Esophagus muscularis mucosa (tissue), 3 donors: ENCODE measurements at regions not wholly inside any gene's neighbourhood (a gene's known extent, or its start where the extent isn't known, plus 50 kb on each side); places are given as distances from the start of the nearest gene placed in this dataset.

Experiments
- CTCF ChIP-seq, 3 experiments: fragments of 200-600 bp in 2 of 3; fragments of 450-650 bp in 1 of 3; sonication (generic) in 2 of 3; IDR thresholded peaks; one replicate each; pipeline ENCODE4 v1.5.1; 2017 to 2019; ENCODE audit warnings: antibody characterized with exemption in 3 of 3, mild to moderate bottlenecking in 2 of 3, moderate library complexity in 1 of 3
- POLR2A ChIP-seq: fragments of 450-650 bp; IDR thresholded peaks from one replicate; pipeline ENCODE4 v1.6.1; 2017; ENCODE audit warnings: antibody characterized with exemption, moderate library complexity, mild to moderate bottlenecking, low read depth
- POLR2AphosphoS5 ChIP-seq, 2 donors: sonication (generic); formaldehyde crosslinking; IDR thresholded peaks; one replicate each; pipeline ENCODE4 v1.6.1; 2017; ENCODE audit warnings: antibody characterized with exemption in 2 of 2

GRCh38 chr7:50957431-50957830 lies 174.7 kb upstream of the GRB10 start:
- no peak for TF ChIP-seq POLR2AphosphoS5 (IDR thresholded peaks at IDR 0.05)
- TF ChIP-seq POLR2A: no peak
- TF ChIP-seq CTCF (IDR thresholded peaks at IDR 0.05): no peak
